ENCODE measurements at regions not wholly inside any gene's neighbourhood (a gene's known extent, or its start where the extent isn't known, plus 50 kb on each side); places are given as distances from the start of the nearest gene placed in this dataset.

- ATAC-seq = peak; percentile 95
- no peak for TF ChIP-seq RARB (CRISPR knock-in tag; IDR thresholded peaks at IDR 0.05)
- no peak for TF ChIP-seq ZFP30 (CRISPR knock-in tag; IDR thresholded peaks at IDR 0.05)
- TF ChIP-seq PATZ1 (CRISPR knock-in tag; IDR thresholded peaks at IDR 0.05; ENCODE audit: borderline replicate concordance) = no peak
- no peak for TF ChIP-seq GLIS3 (CRISPR knock-in tag; IDR thresholded peaks at IDR 0.05)
- TF ChIP-seq ISL1 (CRISPR knock-in tag; IDR thresholded peaks at IDR 0.05) = peak; percentile 60
- TF ChIP-seq ARNTL (CRISPR knock-in tag; IDR thresholded peaks at IDR 0.05; ENCODE audit: borderline replicate concordance, low read depth) = no peak
- TF ChIP-seq POU6F1 (CRISPR knock-in tag; IDR thresholded peaks at IDR 0.05; ENCODE audit: borderline replicate concordance, low read depth) = no peak
- no peak for TF ChIP-seq PPARA (CRISPR knock-in tag; IDR thresholded peaks at IDR 0.05; ENCODE audit: borderline replicate concordance)
- peak; percentile 82 for TF ChIP-seq CREB5 (CRISPR knock-in tag; IDR thresholded peaks at IDR 0.05; ENCODE audit: low read depth)
- TF ChIP-seq ZNF70 (CRISPR knock-in tag; IDR thresholded peaks at IDR 0.05) = no peak
- TF ChIP-seq ZNF8 (CRISPR knock-in tag; IDR thresholded peaks at IDR 0.05) = no peak
- no peak for TF ChIP-seq CSRNP3 (CRISPR knock-in tag; IDR thresholded peaks at IDR 0.05)
- TF ChIP-seq ZC3H10 (CRISPR knock-in tag; IDR thresholded peaks at IDR 0.05) = no peak
- no peak for TF ChIP-seq ZFP3 (CRISPR knock-in tag; IDR thresholded peaks at IDR 0.05)
- TF ChIP-seq SNAI2 (CRISPR knock-in tag; IDR thresholded peaks at IDR 0.05) = 0 out of 2 replicates have a peak, but pooled peaks have one; percentile 20
- no peak for TF ChIP-seq BACH2 (CRISPR knock-in tag; IDR thresholded peaks at IDR 0.05; ENCODE audit: borderline replicate concordance)
Measured at GRCh38 chr5:68730220-68730978, 363.4 kb upstream of the SLC30A5 start.

GRCh38 chr5:68730979-68731654 lies 362.7 kb upstream of the SLC30A5 start:
- peak; percentile 56 for ATAC-seq
- TF ChIP-seq BACH2 (CRISPR knock-in tag; IDR thresholded peaks at IDR 0.05; ENCODE audit: borderline replicate concordance) (no peak), ZNF565 (CRISPR knock-in tag; conservative IDR thresholded peaks at IDR 0.05; ENCODE audit: low read depth) (no peak), PPARA (CRISPR knock-in tag; IDR thresholded peaks at IDR 0.05; ENCODE audit: borderline replicate concordance) (no peak), OSR1 (CRISPR knock-in tag; IDR thresholded peaks at IDR 0.05) (no peak), ZNF70 (CRISPR knock-in tag; IDR thresholded peaks at IDR 0.05) (0 out of 2 replicates have a peak, but pooled peaks have one; percentile 15), TSHZ2 (CRISPR knock-in tag; IDR thresholded peaks at IDR 0.05) (no peak)

GRCh38 chr5:68732251-68732650 lies 361.6 kb upstream of the SLC30A5 start:
- no peak for ATAC-seq
- TF ChIP-seq CREB5 (CRISPR knock-in tag; IDR thresholded peaks at IDR 0.05; ENCODE audit: low read depth) = no peak
- TF ChIP-seq ZNF70 (CRISPR knock-in tag; IDR thresholded peaks at IDR 0.05) = no peak
- TF ChIP-seq TOX (CRISPR knock-in tag; IDR thresholded peaks at IDR 0.05; ENCODE audit: borderline replicate concordance) = no peak
- TF ChIP-seq ESRRG (CRISPR knock-in tag; IDR thresholded peaks at IDR 0.05) = no peak
- no peak for TF ChIP-seq ZNF8 (CRISPR knock-in tag; IDR thresholded peaks at IDR 0.05)
- TF ChIP-seq SNAI2 (CRISPR knock-in tag; IDR thresholded peaks at IDR 0.05) = no peak
- TF ChIP-seq TSHZ2 (CRISPR knock-in tag; IDR thresholded peaks at IDR 0.05) = no peak

Measured in SK-N-SH treated with all-trans-retinoic acid at 6 μM for 48 hours (cell line).